Prostate gland (tissue), 2 donors: ENCODE measurements at regions not wholly inside any gene's neighbourhood (a gene's known extent, or its start where the extent isn't known, plus 50 kb on each side); places are given as distances from the start of the nearest gene placed in this dataset.

Experiments used
- POLR2A ChIP-seq: fragments of 450-650 bp; IDR thresholded peaks from one replicate; pipeline ENCODE4 v1.6.1; 2016; ENCODE audit warnings: antibody characterized with exemption, mild to moderate bottlenecking
- POLR2AphosphoS5 ChIP-seq: sonication (generic); formaldehyde crosslinking; IDR thresholded peaks from one replicate; pipeline ENCODE4 v1.6.1; 2017; ENCODE audit warnings: antibody characterized with exemption
- TF ChIP-seq, protein P1 (sequence below), 4 experiments: fragments of 200-600 bp in 2 of 4; fragments of 450-650 bp in 2 of 4; sonication (generic) in 2 of 4; IDR thresholded peaks; 1 replicate in 3 of 4; 2 replicates in 1 of 4; pipeline ENCODE4 v1.5.1; 2016 to 2019; ENCODE audit warnings: antibody characterized with exemption in 4 of 4, mild to moderate bottlenecking in 2 of 4, moderate library complexity in 2 of 4

DNA sequence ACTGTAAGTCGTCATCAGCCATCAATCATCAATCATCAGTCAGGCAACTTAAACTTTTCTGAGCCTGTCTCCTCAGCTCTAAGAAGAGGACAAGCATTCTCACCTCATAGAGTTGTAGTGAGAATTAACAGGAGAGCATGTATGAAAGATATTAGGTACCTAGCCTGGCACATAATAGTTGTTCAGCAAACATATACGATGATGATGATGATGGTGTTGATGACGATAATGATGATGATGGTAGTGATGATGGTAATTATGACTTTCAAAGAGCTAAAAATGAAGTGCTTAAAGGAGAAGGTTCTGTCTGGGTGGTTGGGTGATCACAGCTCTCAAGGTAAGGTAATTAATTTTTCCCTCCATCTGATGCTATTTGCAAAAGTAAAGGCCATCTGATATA, 55.1 kb upstream of the ADRB1 start:
- TF ChIP-seq, protein P1, sequence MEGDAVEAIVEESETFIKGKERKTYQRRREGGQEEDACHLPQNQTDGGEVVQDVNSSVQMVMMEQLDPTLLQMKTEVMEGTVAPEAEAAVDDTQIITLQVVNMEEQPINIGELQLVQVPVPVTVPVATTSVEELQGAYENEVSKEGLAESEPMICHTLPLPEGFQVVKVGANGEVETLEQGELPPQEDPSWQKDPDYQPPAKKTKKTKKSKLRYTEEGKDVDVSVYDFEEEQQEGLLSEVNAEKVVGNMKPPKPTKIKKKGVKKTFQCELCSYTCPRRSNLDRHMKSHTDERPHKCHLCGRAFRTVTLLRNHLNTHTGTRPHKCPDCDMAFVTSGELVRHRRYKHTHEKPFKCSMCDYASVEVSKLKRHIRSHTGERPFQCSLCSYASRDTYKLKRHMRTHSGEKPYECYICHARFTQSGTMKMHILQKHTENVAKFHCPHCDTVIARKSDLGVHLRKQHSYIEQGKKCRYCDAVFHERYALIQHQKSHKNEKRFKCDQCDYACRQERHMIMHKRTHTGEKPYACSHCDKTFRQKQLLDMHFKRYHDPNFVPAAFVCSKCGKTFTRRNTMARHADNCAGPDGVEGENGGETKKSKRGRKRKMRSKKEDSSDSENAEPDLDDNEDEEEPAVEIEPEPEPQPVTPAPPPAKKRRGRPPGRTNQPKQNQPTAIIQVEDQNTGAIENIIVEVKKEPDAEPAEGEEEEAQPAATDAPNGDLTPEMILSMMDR (IDR thresholded peaks at IDR 0.05) = no peak
- TF ChIP-seq POLR2A = no peak
- TF ChIP-seq POLR2AphosphoS5 = no peak
